MCF 10A (cell line): ENCODE measurements at regions not wholly inside any gene's neighbourhood (a gene's known extent, or its start where the extent isn't known, plus 50 kb on each side); places are given as distances from the start of the nearest gene placed in this dataset.

Source experiments
- BruUV-seq: library from RNA; stranded (reverse); fragments of 400-500 nt; replicated peaks from 2 replicates; lab custom pipeline; 2021; lab: Mats Ljungman, UMichigan
- CTCF ChIA-PET: fragments of 300-600 bp; sonication (Branson Sonifier 250); formaldehyde crosslinking; extraction: SDS; loops from one replicate; lab custom pipeline; 2021; ENCODE audit warnings: antibody characterized with exemption, inconsistent platforms; lab: Yijun Ruan, JAX
- POLR2A ChIA-PET: fragments of 300-600, 350-650 bp; sonication (Branson Sonifier 250); formaldehyde crosslinking; extraction: SDS; loops from one replicate; lab custom pipeline; 2020; ENCODE audit warnings: antibody characterized with exemption, inconsistent platforms; lab: Yijun Ruan, JAX
- DNase-seq: peaks from one replicate; pipeline ENCODE4 v3.0.0-alpha.2; 2018; ENCODE audit not compliant: unreplicated experiment
- H3K27ac Mint-ChIP-seq: one replicate; pipeline ENCODE4 v1.8.0; 2022; ENCODE audit warnings: mild to moderate bottlenecking, low read depth, mixed read lengths; ENCODE audit not compliant: unreplicated experiment
- H3K27me3 Mint-ChIP-seq: one replicate; pipeline ENCODE4 v1.8.0; 2022; ENCODE audit warnings: mixed read lengths; ENCODE audit not compliant: insufficient read depth, unreplicated experiment
- H3K36me3 Mint-ChIP-seq: one replicate; pipeline ENCODE4 v1.8.0; 2022; ENCODE audit warnings: mild to moderate bottlenecking, moderate library complexity, mixed read lengths; ENCODE audit not compliant: insufficient read depth, unreplicated experiment
- H3K4me1 Mint-ChIP-seq: one replicate; pipeline ENCODE4 v1.8.0; 2022; ENCODE audit warnings: mixed read lengths; ENCODE audit not compliant: insufficient read depth, unreplicated experiment
- H3K4me3 Mint-ChIP-seq: one replicate; pipeline ENCODE4 v1.8.0; 2022; ENCODE audit warnings: mild to moderate bottlenecking, moderate library complexity, mixed read lengths; ENCODE audit not compliant: unreplicated experiment
- H3K9me3 Mint-ChIP-seq: one replicate; pipeline ENCODE4 v1.8.0; 2022; ENCODE audit warnings: mixed read lengths; ENCODE audit not compliant: unreplicated experiment
- CTCF ChIP-seq: fragments of 200-600 bp; IDR thresholded peaks from one replicate; pipeline ENCODE4 v1.8.0; 2022; ENCODE audit warnings: antibody characterized with exemption, mild to moderate bottlenecking; ENCODE audit not compliant: unreplicated experiment
- intact Hi-C: fragments of 100-400 bp; cut with micrococcal nuclease; formaldehyde crosslinking; loops from 2 replicates; pipeline ENCODE4 v1.14.1; 2022

DNA sequence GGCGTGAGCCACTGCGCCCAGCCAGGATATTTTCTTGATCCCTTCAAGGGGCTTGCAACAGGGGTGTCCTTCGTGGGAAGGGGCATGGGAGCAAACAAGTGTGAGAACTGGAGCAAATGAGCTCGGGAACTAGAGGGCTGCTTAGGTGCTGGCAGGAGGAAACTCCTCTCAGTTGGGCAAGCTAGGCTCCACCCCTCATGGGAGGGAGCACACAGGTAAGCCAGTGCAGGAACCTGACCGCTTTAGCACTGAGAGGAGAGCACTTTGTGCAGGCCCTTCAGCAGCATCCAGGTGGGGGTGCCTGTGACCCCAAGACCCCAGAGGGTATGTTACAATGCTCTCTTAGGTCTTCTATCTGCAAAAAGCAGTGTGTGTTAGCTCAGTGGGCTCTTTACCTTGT is 755.4 kb upstream of the MDGA2 start:
- ChIA-PET POLR2A (no interaction called here), CTCF (interaction anchor here (0.6 kb wide), 1 partner anchor 336 kb away, joined by 3 read pairs; no protein-coding TSS in a partner anchor)
- no peak for DNase-seq
- Mint-ChIP-seq H3K4me3 (no peak overlapping the region), H3K9me3 (no peaks in the 10 kb centered on the region), H3K27me3 (no peaks in the 10 kb centered on the region), H3K36me3 (no peaks in the 10 kb centered on the region), H3K27ac (no peak overlapping the region), H3K4me1 (no peaks in the 10 kb centered on the region)
- no peak for TF ChIP-seq CTCF
- intact Hi-C loops: no loop called here
- no TSS peak for BruUV-seq

- Mint-ChIP-seq H3K4me1 (no peaks in the 10 kb centered on the region), H3K36me3 (no peaks in the 10 kb centered on the region), H3K9me3 (no peaks in the 10 kb centered on the region), H3K27me3 (no peaks in the 10 kb centered on the region), H3K27ac (no peak overlapping the region), H3K4me3 (no peak overlapping the region)
- BruUV-seq: no TSS peak
- TF ChIP-seq CTCF: no peak
- DNase-seq: no peak
- CTCF ChIA-PET: interaction anchor here (0.6 kb wide), 1 partner anchor 191 kb away, joined by 3 read pairs; no protein-coding TSS in a partner anchor
- POLR2A ChIA-PET: no interaction called here
- intact Hi-C loops: no loop called here
Observed at GRCh38 chr14:48429512-48429911, 754.1 kb upstream of the MDGA2 start.

DNA sequence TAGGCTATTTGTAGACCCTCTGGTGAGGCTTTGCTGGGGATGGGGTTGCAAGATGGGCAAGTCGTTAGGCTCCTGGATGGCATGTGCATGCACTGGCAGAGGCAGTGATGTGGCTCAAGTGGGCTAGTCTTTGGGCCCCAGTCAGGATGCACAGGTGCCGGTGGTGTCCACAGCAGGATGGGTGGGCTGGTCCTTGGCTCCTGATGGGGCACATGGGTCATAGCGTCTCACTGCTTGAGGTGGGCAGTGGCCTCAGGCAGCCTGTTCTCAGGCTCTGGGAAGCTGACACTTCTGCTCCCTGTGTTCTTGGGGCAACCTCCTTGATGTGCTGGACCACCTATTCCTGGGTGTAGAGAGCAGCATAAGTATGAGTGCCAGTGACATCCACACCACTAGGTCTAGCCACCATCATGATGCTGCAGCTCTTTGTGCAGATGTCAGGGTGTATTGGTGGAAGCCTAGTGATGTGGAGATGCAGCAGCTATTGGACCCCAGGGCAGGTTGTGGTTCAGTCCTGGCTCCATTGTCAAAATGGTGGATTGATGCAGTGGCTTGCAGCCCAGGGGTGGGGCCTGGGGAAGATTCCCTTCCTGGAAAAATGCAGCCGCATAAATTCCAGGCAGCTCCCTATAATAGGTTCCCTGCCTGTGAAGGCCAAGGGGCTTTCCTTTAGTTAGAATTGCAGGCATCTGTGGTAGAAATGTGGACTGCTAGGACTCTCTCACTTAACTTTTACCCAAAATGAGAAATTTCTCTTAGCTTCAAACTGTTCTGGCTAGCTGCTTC is 742.5 kb upstream of the MDGA2 start:
- intact Hi-C loops: no loop called here
- H3K27ac Mint-ChIP-seq: no peak overlapping the region
- peaks cover 32% of the 10 kb centered on the region for H3K9me3 Mint-ChIP-seq
- H3K36me3 Mint-ChIP-seq: no peaks in the 10 kb centered on the region
- no peaks in the 10 kb centered on the region for H3K27me3 Mint-ChIP-seq
- no TSS peak for BruUV-seq
- POLR2A ChIA-PET: no interaction called here
- CTCF ChIA-PET: interaction anchor here (0.7 kb wide), 1 partner anchor 359 kb away, joined by 3 read pairs; no protein-coding TSS in a partner anchor
- H3K4me1 Mint-ChIP-seq: no peaks in the 10 kb centered on the region
- TF ChIP-seq CTCF: no peak
- no peak for DNase-seq
- H3K4me3 Mint-ChIP-seq: no peak overlapping the region

GRCh38 chr14:48401321-48401720 is 725.9 kb upstream of the MDGA2 start:
- H3K27me3 Mint-ChIP-seq: no peaks in the 10 kb centered on the region
- POLR2A ChIA-PET: no interaction called here
- CTCF ChIA-PET: interaction anchor here (1.3 kb wide), 1 partner anchor 11 kb away, joined by 3 read pairs; no protein-coding TSS in a partner anchor
- H3K27ac Mint-ChIP-seq: no peak overlapping the region
- H3K4me1 Mint-ChIP-seq: no peaks in the 10 kb centered on the region
- no TSS peak for BruUV-seq
- H3K36me3 Mint-ChIP-seq: no peaks in the 10 kb centered on the region
- DNase-seq: no peak
- TF ChIP-seq CTCF: no peak
- peaks cover 7% of the 10 kb centered on the region for H3K9me3 Mint-ChIP-seq
- no peak overlapping the region for H3K4me3 Mint-ChIP-seq
- intact Hi-C loops: no loop called here
